ENCODE measurements at regions not wholly inside any gene's neighbourhood (a gene's known extent, or its start where the extent isn't known, plus 50 kb on each side); places are given as distances from the start of the nearest gene placed in this dataset.
"Not testable (repeated sequence)": the region's sequence is repeated elsewhere in the genome, so short reads cannot be mapped to it uniquely, and the experiment has no call there.

- ChIA-PET CTCF (no interaction called here), POLR2A (no interaction called here)
- TF ChIP-seq CTCF (IDR thresholded peaks at IDR 0.05; ENCODE audit: insufficient read depth, low read length, missing control alignments), result no peak
- no peak overlapping the region for H3K4me3 ChIP-seq (ENCODE audit: low read depth, low read length)
- no peak for DNase-seq (ENCODE audit: low read depth, low spot score)
These were observed 62.1 kb upstream of the CREB3L1 start for GRCh38 chr11:46215208-46215931.

- POLR2A ChIA-PET, result no interaction called here
- TF ChIP-seq CTCF (IDR thresholded peaks at IDR 0.05; ENCODE audit: insufficient read depth, low read length, missing control alignments), result no peak
- CTCF ChIA-PET, result no interaction called here
- H3K4me3 ChIP-seq (ENCODE audit: low read depth, low read length), result no peak overlapping the region
- DNase-seq (ENCODE audit: low read depth, low spot score), result no peak
These were observed 64.7 kb upstream of the CREB3L1 start for GRCh38 chr11:46212720-46213119.

- ChIA-PET POLR2A (no interaction called here), CTCF (interaction anchor here (0.8 kb wide), 1 partner anchor 97 kb away, joined by 3 read pairs; no protein-coding TSS in a partner anchor)
- no peak for DNase-seq (ENCODE audit: low read depth, low spot score)
- H3K4me3 ChIP-seq (ENCODE audit: low read depth, low read length), result no peak overlapping the region
- no peak for TF ChIP-seq CTCF (IDR thresholded peaks at IDR 0.05; ENCODE audit: insufficient read depth, low read length, missing control alignments)
These were observed 66.6 kb upstream of the CREB3L1 start for GRCh38 chr11:46210856-46211255.

- no peak overlapping the region for H3K4me3 ChIP-seq (ENCODE audit: low read depth, low read length)
- CTCF ChIA-PET, result interaction anchor here (1.2 kb wide), 1 partner anchor 29 kb away, joined by 6 read pairs; no protein-coding TSS in a partner anchor
- TF ChIP-seq CTCF (IDR thresholded peaks at IDR 0.05; ENCODE audit: insufficient read depth, low read length, missing control alignments), result no peak
- POLR2A ChIA-PET, result no interaction called here
- DNase-seq (ENCODE audit: low read depth, low spot score), result peak; percentile 17
These were observed 67.3 kb upstream of the CREB3L1 start for GRCh38 chr11:46210133-46210636.

GRCh38 chr11:46209624-46210023 lies 67.8 kb upstream of the CREB3L1 start:
- CTCF ChIA-PET, result interaction anchor here (1.2 kb wide), 1 partner anchor 30 kb away, joined by 6 read pairs; no protein-coding TSS in a partner anchor
- DNase-seq (ENCODE audit: low read depth, low spot score); POLR2A ChIA-PET; H3K4me3 ChIP-seq (ENCODE audit: low read depth, low read length): not testable (repeated sequence)

- no peak for TF ChIP-seq CTCF (IDR thresholded peaks at IDR 0.05; ENCODE audit: insufficient read depth, low read length, missing control alignments)
- CTCF ChIA-PET, result no interaction called here
These were observed 68.7 kb upstream of the CREB3L1 start for GRCh38 chr11:46208803-46209202.

GRCh38 chr11:46207270-46207669 lies 70.2 kb upstream of the CREB3L1 start:
- CTCF ChIA-PET, result no interaction called here
- no peak for TF ChIP-seq CTCF (IDR thresholded peaks at IDR 0.05; ENCODE audit: insufficient read depth, low read length, missing control alignments)
- DNase-seq (ENCODE audit: low read depth, low spot score), result no peak
- no peak overlapping the region for H3K4me3 ChIP-seq (ENCODE audit: low read depth, low read length)
- POLR2A ChIA-PET, result interaction anchor here (0.6 kb wide), 1 partner anchor 74 kb away, joined by 3 read pairs; no protein-coding TSS in a partner anchor

More at GRCh38 chr11:46208803-46209202, 68.7 kb upstream of the CREB3L1 start:
- H3K4me3 ChIP-seq (ENCODE audit: low read depth, low read length), result no peak overlapping the region
- POLR2A ChIA-PET, result no interaction called here
- DNase-seq (ENCODE audit: low read depth, low spot score), result no peak

- CTCF ChIA-PET, result interaction anchor here (0.7 kb wide), 1 partner anchor 12 kb away, joined by 3 read pairs; no protein-coding TSS in a partner anchor
- POLR2A ChIA-PET; H3K4me3 ChIP-seq (ENCODE audit: low read depth, low read length); DNase-seq (ENCODE audit: low read depth, low spot score): not testable (repeated sequence)
These were observed 73.0 kb upstream of the CREB3L1 start for GRCh38 chr11:46204415-46204814.
